ENCODE measurements at regions not wholly inside any gene's neighbourhood (a gene's known extent, or its start where the extent isn't known, plus 50 kb on each side); places are given as distances from the start of the nearest gene placed in this dataset.

- H3K4me3 ChIP-seq (ENCODE audit: low read depth, low read length), result no peak overlapping the region
- no peak for TF ChIP-seq CTCF (IDR thresholded peaks at IDR 0.05; ENCODE audit: low read depth, low read length)
- H3K9me3 ChIP-seq, result no peaks in the 10 kb centered on the region
- H3K27me3 ChIP-seq, result no peaks in the 10 kb centered on the region
- H3K4me1 ChIP-seq, result no peaks in the 10 kb centered on the region
- H3K36me3 ChIP-seq, result no peaks in the 10 kb centered on the region
- DNase-seq, result no peak
Measured at GRCh38 chr9:16309469-16310271, 560.8 kb downstream of the BNC2 start.

- Histone ChIP-seq H3K4me3 (ENCODE audit: low read depth, low read length) (no peak overlapping the region), H3K9me3 (no peaks in the 10 kb centered on the region), H3K36me3 (no peaks in the 10 kb centered on the region), H3K27me3 (no peaks in the 10 kb centered on the region), H3K4me1 (no peaks in the 10 kb centered on the region)
- TF ChIP-seq CTCF (IDR thresholded peaks at IDR 0.05; ENCODE audit: low read depth, low read length), result no peak
- no peak for DNase-seq
Measured at GRCh38 chr9:16310278-16311110, 560.0 kb downstream of the BNC2 start.

GRCh38 chr9:16312116-16312515 is 558.4 kb downstream of the BNC2 start:
- DNase-seq, result no peak
- H3K27me3 ChIP-seq, result no peaks in the 10 kb centered on the region
- H3K9me3 ChIP-seq, result no peaks in the 10 kb centered on the region
- no peak for TF ChIP-seq CTCF (IDR thresholded peaks at IDR 0.05; ENCODE audit: low read depth, low read length)
- no peaks in the 10 kb centered on the region for H3K36me3 ChIP-seq
- no peaks in the 10 kb centered on the region for H3K4me1 ChIP-seq
- H3K4me3 ChIP-seq (ENCODE audit: low read depth, low read length), result no peak overlapping the region

GRCh38 chr9:16312962-16313546 is 557.4 kb downstream of the BNC2 start:
- Histone ChIP-seq H3K4me3 (ENCODE audit: low read depth, low read length) (no peak overlapping the region), H3K9me3 (no peaks in the 10 kb centered on the region), H3K27me3 (no peaks in the 10 kb centered on the region), H3K36me3 (no peaks in the 10 kb centered on the region), H3K4me1 (no peaks in the 10 kb centered on the region)
- no peak for TF ChIP-seq CTCF (IDR thresholded peaks at IDR 0.05; ENCODE audit: low read depth, low read length)
- no peak for DNase-seq

GRCh38 chr9:16314476-16314875 is 556.0 kb downstream of the BNC2 start:
- DNase-seq, result no peak
- Histone ChIP-seq H3K9me3 (no peaks in the 10 kb centered on the region), H3K4me1 (no peaks in the 10 kb centered on the region), H3K36me3 (no peaks in the 10 kb centered on the region), H3K27me3 (no peaks in the 10 kb centered on the region), H3K4me3 (ENCODE audit: low read depth, low read length) (no peak overlapping the region)
- no peak for TF ChIP-seq CTCF (IDR thresholded peaks at IDR 0.05; ENCODE audit: low read depth, low read length)

All from BE2C (cell line).